Osteoblast (primary cell): ENCODE measurements at regions not wholly inside any gene's neighbourhood (a gene's known extent, or its start where the extent isn't known, plus 50 kb on each side); places are given as distances from the start of the nearest gene placed in this dataset.

ENCODE experiments used
- DNase-seq: peaks from one replicate; pipeline ENCODE4 v3.0.0; 2011; ENCODE audit warnings: low spot score, mixed read lengths; ENCODE audit not compliant: insufficient read length; ENCODE audit errors: missing footprints
- H2AFZ ChIP-seq: 2 replicates; pipeline ENCODE4 v1.6.0; 2011; ENCODE audit warnings: mild to moderate bottlenecking, low read length
- H3K27ac ChIP-seq: 2 replicates; pipeline ENCODE4 v1.5.1; 2011; ENCODE audit warnings: mild to moderate bottlenecking, low read depth, low read length, moderate library complexity
- H3K27me3 ChIP-seq: 2 replicates; pipeline ENCODE4 v1.6.0; 2012; ENCODE audit warnings: mild to moderate bottlenecking, control low read depth, inconsistent platforms, low read length, moderate library complexity; ENCODE audit not compliant: insufficient read depth
- H3K36me3 ChIP-seq: 2 replicates; pipeline ENCODE4 v1.5.1; 2011; ENCODE audit warnings: mild to moderate bottlenecking, low read length, control low read depth, moderate library complexity; ENCODE audit not compliant: insufficient read depth
- H3K4me1 ChIP-seq: 2 replicates; pipeline ENCODE4 v1.5.1; 2011; ENCODE audit warnings: mild to moderate bottlenecking, low read length, control low read depth, moderate library complexity; ENCODE audit not compliant: insufficient read depth
- H3K4me2 ChIP-seq: 2 replicates; pipeline ENCODE4 v1.6.0; 2011; ENCODE audit warnings: mild to moderate bottlenecking, low read length; ENCODE audit not compliant: insufficient read depth
- H3K4me3 ChIP-seq: fragments of 200-600 bp; sonication (generic); 3 replicates; pipeline ENCODE4 v1.5.1; 2012; ENCODE audit warnings: mild to moderate bottlenecking, low read length, inconsistent platforms; ENCODE audit not compliant: insufficient read depth
- H3K79me2 ChIP-seq: 2 replicates; pipeline ENCODE4 v1.6.0; 2012; ENCODE audit warnings: mild to moderate bottlenecking, low read length, control low read depth, inconsistent platforms; ENCODE audit not compliant: insufficient read depth
- H3K9me3 ChIP-seq: 2 replicates; pipeline ENCODE4 v1.5.1; 2011; ENCODE audit warnings: low read depth, low read length, control low read depth
- H4K20me1 ChIP-seq: 2 replicates; pipeline ENCODE4 v1.6.0; 2012; ENCODE audit warnings: mild to moderate bottlenecking, low read length, control low read depth; ENCODE audit not compliant: insufficient read depth
- CTCF ChIP-seq: IDR thresholded peaks from 2 replicates; pipeline ENCODE4 v1.5.1; 2011; ENCODE audit warnings: mild to moderate bottlenecking, low read depth, low read length, moderate library complexity; ENCODE audit errors: extremely low read depth

- Histone ChIP-seq H3K4me3 (no peak overlapping the region), H3K9me3 (no peaks in the 10 kb centered on the region), H3K4me2 (no peak overlapping the region), H4K20me1 (no peaks in the 10 kb centered on the region), H3K36me3 (no peaks in the 10 kb centered on the region), H3K4me1 (no peaks in the 10 kb centered on the region), H3K27ac (no peak overlapping the region), H3K79me2 (no peaks in the 10 kb centered on the region), H2AFZ (no peak overlapping the region), H3K27me3 (peaks cover 26% of the 10 kb centered on the region)
- no peak for TF ChIP-seq CTCF
- DNase-seq: no peak
Measured at GRCh38 chr6:134103006-134103405, 50.6 kb upstream of the SLC2A12 start.
